SK-N-SH treated with all-trans-retinoic acid at 6 μM for 48 hours (cell line): ENCODE measurements at regions not wholly inside any gene's neighbourhood (a gene's known extent, or its start where the extent isn't known, plus 50 kb on each side); places are given as distances from the start of the nearest gene placed in this dataset.

ENCODE experiments used
- ARNTL ChIP-seq: fragments of 450-650 bp; formaldehyde crosslinking; IDR thresholded peaks from 2 replicates; pipeline ENCODE4 v1.5.0; 2020; ENCODE audit warnings: low read depth, mild to moderate bottlenecking, moderate library complexity, borderline replicate concordance
- CREB5 ChIP-seq: fragments of 250-450 bp; sonication (Bioruptor Pico); IDR thresholded peaks from 2 replicates; pipeline ENCODE4 v1.5.1; 2020; ENCODE audit warnings: low read depth, mild to moderate bottlenecking, moderate library complexity
- CSDC2 ChIP-seq: fragments of 250-450 bp; sonication (Bioruptor Pico); IDR thresholded peaks from 2 replicates; pipeline ENCODE4 v1.5.0; 2020; ENCODE audit warnings: mild to moderate bottlenecking, moderate library complexity
- RARB ChIP-seq: fragments of 250-450 bp; sonication (Bioruptor Pico); IDR thresholded peaks from 2 replicates; pipeline ENCODE4 v1.8.0; 2021; ENCODE audit warnings: mild to moderate bottlenecking, moderate library complexity
- TOX ChIP-seq: fragments of 250-450 bp; sonication (Bioruptor Pico); IDR thresholded peaks from 2 replicates; pipeline ENCODE4 v1.8.0; 2021; ENCODE audit warnings: mild to moderate bottlenecking, moderate library complexity, borderline replicate concordance
- TSHZ2 ChIP-seq: fragments of 250-450 bp; sonication (Bioruptor Pico); IDR thresholded peaks from 2 replicates; pipeline ENCODE4 v1.5.0; 2020; ENCODE audit warnings: mild to moderate bottlenecking, moderate library complexity
- ZFP30 ChIP-seq: fragments of 450-650 bp; formaldehyde crosslinking; IDR thresholded peaks from 2 replicates; pipeline ENCODE4 v1.5.0; 2022; ENCODE audit warnings: mild to moderate bottlenecking, moderate library complexity
- ZNF70 ChIP-seq: fragments of 450-650 bp; formaldehyde crosslinking; IDR thresholded peaks from 2 replicates; pipeline ENCODE4 v1.5.0; 2020; ENCODE audit warnings: mild to moderate bottlenecking, moderate library complexity

GRCh38 chr4:188552741-188553275, 413.6 kb downstream of the TRIML1 start:
- no peak for TF ChIP-seq ZNF70 (CRISPR knock-in tag)
- TF ChIP-seq TSHZ2 (CRISPR knock-in tag) = no peak
- no peak for TF ChIP-seq CSDC2 (CRISPR knock-in tag)
- no peak for TF ChIP-seq ARNTL (CRISPR knock-in tag)
- no peak for TF ChIP-seq CREB5 (CRISPR knock-in tag)
- no peak for TF ChIP-seq TOX (CRISPR knock-in tag)
- no peak for TF ChIP-seq RARB (CRISPR knock-in tag)
- TF ChIP-seq ZFP30 = no peak
